SK-N-SH treated with all-trans-retinoic acid at 6 μM for 48 hours (cell line): ENCODE measurements at regions not wholly inside any gene's neighbourhood (a gene's known extent, or its start where the extent isn't known, plus 50 kb on each side); places are given as distances from the start of the nearest gene placed in this dataset.

Experiments
- ATAC-seq: fragments of 200-7000 bp; cut with Tn5 transposase; 3 replicates; pipeline ENCODE4 v1.9.1; 2020; ENCODE audit warnings: mild to moderate bottlenecking, moderate library complexity
- ARNTL ChIP-seq: fragments of 450-650 bp; formaldehyde crosslinking; IDR thresholded peaks from 2 replicates; pipeline ENCODE4 v1.5.0; 2020; ENCODE audit warnings: low read depth, mild to moderate bottlenecking, moderate library complexity, borderline replicate concordance
- BACH2 ChIP-seq: fragments of 250-450 bp; sonication (Bioruptor Pico); IDR thresholded peaks from 2 replicates; pipeline ENCODE4 v1.9.0; 2021; ENCODE audit warnings: mild to moderate bottlenecking, borderline replicate concordance
- CREB5 ChIP-seq: fragments of 250-450 bp; sonication (Bioruptor Pico); IDR thresholded peaks from 2 replicates; pipeline ENCODE4 v1.5.1; 2020; ENCODE audit warnings: low read depth, mild to moderate bottlenecking, moderate library complexity
- CSDC2 ChIP-seq: fragments of 250-450 bp; sonication (Bioruptor Pico); IDR thresholded peaks from 2 replicates; pipeline ENCODE4 v1.5.0; 2020; ENCODE audit warnings: mild to moderate bottlenecking, moderate library complexity
- CSRNP3 ChIP-seq: fragments of 250-450 bp; sonication (Bioruptor Pico); IDR thresholded peaks from 2 replicates; pipeline ENCODE4 v1.5.1; 2021; ENCODE audit warnings: mild to moderate bottlenecking, moderate library complexity
- ESRRG ChIP-seq: fragments of 250-450 bp; sonication (Bioruptor Pico); IDR thresholded peaks from 2 replicates; pipeline ENCODE4 v1.6.1; 2021; ENCODE audit warnings: mild to moderate bottlenecking
- GLIS3 ChIP-seq: fragments of 250-450 bp; sonication (Bioruptor Pico); IDR thresholded peaks from 2 replicates; pipeline ENCODE4 v1.5.0; 2020; ENCODE audit warnings: mild to moderate bottlenecking, moderate library complexity
- ISL1 ChIP-seq: fragments of 250-450 bp; sonication (Bioruptor Pico); IDR thresholded peaks from 2 replicates; pipeline ENCODE4 v2.1.2; 2022; ENCODE audit warnings: mild to moderate bottlenecking, moderate library complexity
- OSR1 ChIP-seq: fragments of 250-450 bp; sonication (Bioruptor Pico); IDR thresholded peaks from 2 replicates; pipeline ENCODE4 v1.8.0; 2022; ENCODE audit warnings: moderate library complexity, mild to moderate bottlenecking, inconsistent platforms
- PATZ1 ChIP-seq: fragments of 250-450 bp; sonication (Bioruptor Pico); IDR thresholded peaks from 2 replicates; pipeline ENCODE4 v1.8.0; 2020; ENCODE audit warnings: mild to moderate bottlenecking, moderate library complexity, borderline replicate concordance
- POU6F1 ChIP-seq: fragments of 250-450 bp; sonication (Bioruptor Pico); IDR thresholded peaks from 2 replicates; pipeline ENCODE4 v1.8.0; 2021; ENCODE audit warnings: low read depth, mild to moderate bottlenecking, moderate library complexity, borderline replicate concordance
- PPARA ChIP-seq: fragments of 250-450 bp; sonication (Bioruptor Pico); IDR thresholded peaks from 2 replicates; pipeline ENCODE4 v1.5.0; 2020; ENCODE audit warnings: mild to moderate bottlenecking, borderline replicate concordance
- RARB ChIP-seq: fragments of 250-450 bp; sonication (Bioruptor Pico); IDR thresholded peaks from 2 replicates; pipeline ENCODE4 v1.8.0; 2021; ENCODE audit warnings: mild to moderate bottlenecking, moderate library complexity
- TCF4 ChIP-seq: fragments of 250-450 bp; sonication (Bioruptor Pico); IDR thresholded peaks from 2 replicates; pipeline ENCODE4 v1.8.0; 2021; ENCODE audit warnings: mild to moderate bottlenecking, moderate library complexity, borderline replicate concordance
- TOX ChIP-seq: fragments of 250-450 bp; sonication (Bioruptor Pico); IDR thresholded peaks from 2 replicates; pipeline ENCODE4 v1.8.0; 2021; ENCODE audit warnings: mild to moderate bottlenecking, moderate library complexity, borderline replicate concordance
- TSHZ2 ChIP-seq: fragments of 250-450 bp; sonication (Bioruptor Pico); IDR thresholded peaks from 2 replicates; pipeline ENCODE4 v1.5.0; 2020; ENCODE audit warnings: mild to moderate bottlenecking, moderate library complexity
- ZC3H10 ChIP-seq: fragments of 250-450 bp; sonication (Bioruptor Pico); IDR thresholded peaks from 2 replicates; pipeline ENCODE4 v1.5.1; 2021; ENCODE audit warnings: mild to moderate bottlenecking, moderate library complexity
- ZFP3 ChIP-seq: fragments of 250-450 bp; sonication (Bioruptor Pico); IDR thresholded peaks from 2 replicates; pipeline ENCODE4 v1.5.0; 2020; ENCODE audit warnings: mild to moderate bottlenecking, moderate library complexity
- ZFP30 ChIP-seq: fragments of 450-650 bp; formaldehyde crosslinking; IDR thresholded peaks from 2 replicates; pipeline ENCODE4 v1.5.0; 2022; ENCODE audit warnings: mild to moderate bottlenecking, moderate library complexity
- ZNF565 ChIP-seq: fragments of 450-650 bp; formaldehyde crosslinking; conservative IDR thresholded peaks from 2 replicates; pipeline ENCODE4 v1.5.0; 2020; ENCODE audit warnings: low read depth, mild to moderate bottlenecking, moderate library complexity
- ZNF70 ChIP-seq: fragments of 450-650 bp; formaldehyde crosslinking; IDR thresholded peaks from 2 replicates; pipeline ENCODE4 v1.5.0; 2020; ENCODE audit warnings: mild to moderate bottlenecking, moderate library complexity
- ZNF8 ChIP-seq: fragments of 450-650 bp; formaldehyde crosslinking; IDR thresholded peaks from 2 replicates; pipeline ENCODE4 v1.5.0; 2020; ENCODE audit warnings: mild to moderate bottlenecking, moderate library complexity

GRCh38 chr1:95631695-95632094 lies 397.7 kb downstream of the RWDD3 start (continued):
- no peak for TF ChIP-seq POU6F1
- TF ChIP-seq PATZ1 = no peak
- TF ChIP-seq ISL1 = no peak
- no peak for TF ChIP-seq RARB (CRISPR knock-in tag)

- no peak for ATAC-seq
- TF ChIP-seq ZFP3 (no peak), POU6F1 (no peak)
Measured at GRCh38 chr1:95635811-95636210, 401.8 kb downstream of the RWDD3 start.

GRCh38 chr1:95636897-95637296 lies 402.9 kb downstream of the RWDD3 start:
- no peak for ATAC-seq
- TF ChIP-seq PATZ1 = no peak
- no peak for TF ChIP-seq ARNTL (CRISPR knock-in tag)
- no peak for TF ChIP-seq ZNF565 (CRISPR knock-in tag)
- TF ChIP-seq ZFP30 (CRISPR knock-in tag) = no peak
- TF ChIP-seq ZFP3 = no peak
- peak; percentile 29; the same call in 1 of the 2 replicates for TF ChIP-seq ZNF8 (CRISPR knock-in tag)
- TF ChIP-seq CREB5 (CRISPR knock-in tag) = no peak
- peak; percentile 33; the same call in 1 of the 2 replicates for TF ChIP-seq TCF4
- TF ChIP-seq CSRNP3 (CRISPR knock-in tag) = no peak
- TF ChIP-seq ZNF70 (CRISPR knock-in tag) = no peak
- no peak for TF ChIP-seq BACH2 (CRISPR knock-in tag)
- no peak for TF ChIP-seq CSDC2 (CRISPR knock-in tag)
- 0 out of 2 replicates have a peak, but pooled peaks have one; percentile 63 for TF ChIP-seq TSHZ2 (CRISPR knock-in tag)
- TF ChIP-seq GLIS3 (CRISPR knock-in tag) = no peak
- no peak for TF ChIP-seq ISL1
- TF ChIP-seq PPARA (CRISPR knock-in tag) = no peak
- no peak for TF ChIP-seq ZC3H10 (CRISPR knock-in tag)
- TF ChIP-seq OSR1 (CRISPR knock-in tag) = no peak
- no peak for TF ChIP-seq POU6F1
- TF ChIP-seq TOX (CRISPR knock-in tag) = no peak
- TF ChIP-seq ESRRG (CRISPR knock-in tag) = no peak
- TF ChIP-seq, all 23 proteins: peak for 3
